ENCODE measurements at regions not wholly inside any gene's neighbourhood (a gene's known extent, or its start where the extent isn't known, plus 50 kb on each side); places are given as distances from the start of the nearest gene placed in this dataset.

DNA sequence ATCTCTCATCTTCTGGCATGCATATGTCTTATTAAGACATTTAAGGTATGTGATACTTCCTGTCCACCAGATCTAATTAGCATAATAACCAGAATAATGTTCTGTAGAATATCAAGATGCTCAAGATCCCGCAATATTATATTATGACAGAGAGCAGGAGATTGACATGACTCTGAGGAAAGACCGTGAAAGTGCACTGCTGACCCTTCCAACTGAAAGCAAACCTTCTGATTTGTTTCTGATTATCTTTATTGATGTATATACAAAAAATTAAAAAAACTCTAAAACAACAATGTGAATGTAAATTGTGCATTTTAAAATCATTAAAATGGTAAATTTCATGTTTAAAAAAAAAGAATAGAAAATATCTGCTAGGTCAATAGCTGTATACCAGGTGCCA lies 184.4 kb upstream of the TMEM45B start (continued):
- no peak for TF ChIP-seq NPAS2 (CRISPR knock-in tag; IDR thresholded peaks at IDR 0.05; ENCODE audit: borderline replicate concordance)
- TF ChIP-seq KDM1A (IDR thresholded peaks at IDR 0.05; ENCODE audit: low read depth), result no peak
- TF ChIP-seq HDAC2 (IDR thresholded peaks at IDR 0.05), result no peak
- TF ChIP-seq ZSCAN20 (CRISPR knock-in tag; IDR thresholded peaks at IDR 0.05), result no peak
- TF ChIP-seq TP53 (CRISPR knock-in tag; IDR thresholded peaks at IDR 0.05), result no peak
- TF ChIP-seq RARB (CRISPR knock-in tag; IDR thresholded peaks at IDR 0.05), result no peak
- TF ChIP-seq GATA3 (IDR thresholded peaks at IDR 0.05; ENCODE audit: borderline replicate concordance), result no peak
- TF ChIP-seq EHMT2 (IDR thresholded peaks at IDR 0.05; ENCODE audit: low read depth), result no peak

DNA sequence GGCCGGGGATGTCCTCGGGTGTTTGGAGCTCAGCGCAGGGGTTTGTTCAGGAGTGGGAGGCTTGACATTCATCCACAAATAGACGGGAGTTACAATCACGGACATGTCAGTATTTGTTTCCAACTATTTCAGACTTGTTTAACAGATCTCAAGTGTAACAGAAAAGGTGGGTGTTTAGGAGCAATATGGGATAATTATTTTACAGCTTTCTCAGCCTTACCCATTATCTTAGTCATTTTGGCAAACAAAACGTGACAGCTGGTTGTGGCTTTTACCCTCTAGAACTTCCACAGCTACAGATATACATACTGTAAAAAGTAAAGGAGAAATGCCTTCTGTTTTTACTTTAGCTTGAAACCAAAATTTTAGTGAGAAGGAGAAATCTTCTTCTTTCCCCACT lies 178.7 kb upstream of the TMEM45B start:
- FAIRE-seq (no peak), DNase-seq (ENCODE audit: low read depth in 1 of 2, low spot score in 1 of 2) (no peak), ATAC-seq (no peak)
- Histone ChIP-seq H3K4me1 (peaks cover 32% of the 10 kb centered on the region), H3K9me3 (no peaks in the 10 kb centered on the region), H3K4me3 (no peak overlapping the region), H3K4me2 (no peak overlapping the region), H3K27ac (no peak overlapping the region)
- POLR2A ChIA-PET, result no interaction called here
- CTCF ChIA-PET, result no interaction called here
- TF ChIP-seq ZNF302 (CRISPR knock-in tag; IDR thresholded peaks at IDR 0.05) (no peak), NR3C1 (IDR thresholded peaks at IDR 0.05) (no peak), NFE2L2 (conservative IDR thresholded peaks at IDR 0.05; ENCODE audit: low read length) (no peak), RARB (CRISPR knock-in tag; IDR thresholded peaks at IDR 0.05) (no peak), HOXA7 (CRISPR knock-in tag; IDR thresholded peaks at IDR 0.05) (no peak), EP300 (IDR thresholded peaks at IDR 0.05) (no peak), JUN (IDR thresholded peaks at IDR 0.05) (no peak), HDAC2 (IDR thresholded peaks at IDR 0.05) (no peak), BCL3 (IDR thresholded peaks at IDR 0.05) (no peak), FOXS1 (CRISPR knock-in tag; IDR thresholded peaks at IDR 0.05) (no peak), MYC (IDR thresholded peaks at IDR 0.05; ENCODE audit: borderline replicate concordance, low read length) (no peak), FOSL2 (IDR thresholded peaks at IDR 0.05) (no peak), FOSL2 (CRISPR knock-in tag; IDR thresholded peaks at IDR 0.05) (no peak), CHD2 (IDR thresholded peaks at IDR 0.05; ENCODE audit: low read length, partially characterized antibody) (no peak)
- TF ChIP-seq, protein P1, sequence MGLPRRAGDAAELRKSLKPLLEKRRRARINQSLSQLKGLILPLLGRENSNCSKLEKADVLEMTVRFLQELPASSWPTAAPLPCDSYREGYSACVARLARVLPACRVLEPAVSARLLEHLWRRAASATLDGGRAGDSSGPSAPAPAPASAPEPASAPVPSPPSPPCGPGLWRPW (IDR thresholded peaks at IDR 0.05), result no peak
- WGBS (ENCODE audit: missing lambda C conversion rate), result 75% methylated on average over 6 of the region's 6 CpGs

DNA sequence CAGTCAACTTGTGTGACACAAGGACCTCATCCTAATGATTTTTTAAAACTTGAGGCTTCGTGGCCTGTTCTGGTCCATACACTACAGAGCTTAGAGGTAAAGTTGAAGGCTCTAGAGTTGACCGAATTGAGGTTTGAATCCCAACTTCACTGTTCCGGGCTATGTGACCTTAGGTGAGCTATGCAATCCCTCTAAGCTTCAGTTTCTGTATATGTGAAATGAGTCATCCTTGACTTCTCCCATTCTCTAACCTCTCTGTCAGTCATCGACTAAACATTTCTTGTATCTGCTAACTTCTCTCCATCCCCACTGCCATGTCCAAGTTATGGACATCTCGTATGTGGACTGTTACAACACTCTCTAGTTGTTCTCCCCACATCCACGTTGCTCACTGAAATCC lies 178.2 kb upstream of the TMEM45B start:
- Histone ChIP-seq H3K4me2 (peak overlapping the region; percentile 30; the same call in 2 of the 3 replicates), H3K27ac (peak overlapping the region in 1 of 2 experiments; percentile 36; a peak in 2 of 6 replicates), H3K9me3 (no peaks in the 10 kb centered on the region), H3K4me3 (no peak overlapping the region), H3K4me1 (peaks cover 36% of the 10 kb centered on the region)
- TF ChIP-seq FOSL2 (IDR thresholded peaks at IDR 0.05), result 0 out of 2 replicates have a peak, but pooled peaks have one; percentile 8
- peak; percentile 53 for TF ChIP-seq FOSL2 (CRISPR knock-in tag; IDR thresholded peaks at IDR 0.05)
- TF ChIP-seq RFX5 (IDR thresholded peaks at IDR 0.05), result no peak
- no peak for TF ChIP-seq KDM1A (IDR thresholded peaks at IDR 0.05; ENCODE audit: low read depth)
- TF ChIP-seq HDAC2 (IDR thresholded peaks at IDR 0.05), result no peak
- no peak for TF ChIP-seq ZFP36 (IDR thresholded peaks at IDR 0.05; ENCODE audit: borderline replicate concordance, partially characterized antibody)
- FAIRE-seq (no peak), ATAC-seq (peak; percentile 33 to 64; a peak in 4 of 6 replicates), DNase-seq (ENCODE audit: low read depth in 1 of 2, low spot score in 1 of 2) (peak in 1 of 2 experiments; percentile 17)
- CTCF ChIA-PET, result no interaction called here
- 25% methylated on average over 6 of the region's 6 CpGs for WGBS (ENCODE audit: missing lambda C conversion rate)
- POLR2A ChIA-PET, result no interaction called here

Data from A549 (cell line).